GM18951 (cell line): ENCODE measurements at regions not wholly inside any gene's neighbourhood (a gene's known extent, or its start where the extent isn't known, plus 50 kb on each side); places are given as distances from the start of the nearest gene placed in this dataset.

Experiments
- POLR2A ChIP-seq: IDR thresholded peaks from 4 replicates; pipeline ENCODE4 v1.6.1; 2011; ENCODE audit warnings: mild to moderate bottlenecking; ENCODE audit not compliant: insufficient read length, insufficient read depth; ENCODE audit errors: extremely low read depth
- in situ Hi-C: fragments of 300-500 bp; cut with MboI; formaldehyde crosslinking; loops from one replicate; pipeline ENCODE4 v1.12.0; 2022; ENCODE audit warnings: low sequenced_read_pairs, mixed read lengths, inconsistent platforms; ENCODE audit not compliant: unreplicated experiment

GRCh38 chr16:52976539-52977167 is 76.0 kb downstream of the CHD9NB start:
- no peak for TF ChIP-seq POLR2A
- in situ Hi-C loops = no loop called here

DNA sequence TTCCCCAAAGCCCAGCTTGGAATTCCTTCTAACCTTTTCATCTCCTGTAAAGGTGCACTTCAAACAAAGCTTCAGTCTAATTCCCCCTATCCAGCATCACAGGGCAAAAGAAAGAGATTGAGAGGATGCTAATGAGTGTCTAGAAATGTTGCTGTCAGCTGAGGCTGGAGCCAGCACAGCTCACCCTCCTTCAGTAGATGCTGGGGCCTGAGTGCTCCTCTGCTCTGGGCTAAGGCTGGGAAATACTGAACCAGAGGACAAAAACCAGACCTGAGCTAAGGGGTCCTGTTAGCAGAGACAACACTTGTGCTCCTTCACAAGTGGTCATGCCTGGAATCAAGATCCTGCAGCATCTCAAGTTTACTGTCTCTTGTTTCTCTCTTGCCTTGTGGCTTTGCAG is 85.0 kb downstream of the CHD9NB start:
- in situ Hi-C loops = no loop called here
- TF ChIP-seq POLR2A = no peak

- no peak for TF ChIP-seq POLR2A
- in situ Hi-C loops = no loop called here
Measured at GRCh38 chr16:52964290-52964689, 88.4 kb downstream of the CHD9NB start.

DNA sequence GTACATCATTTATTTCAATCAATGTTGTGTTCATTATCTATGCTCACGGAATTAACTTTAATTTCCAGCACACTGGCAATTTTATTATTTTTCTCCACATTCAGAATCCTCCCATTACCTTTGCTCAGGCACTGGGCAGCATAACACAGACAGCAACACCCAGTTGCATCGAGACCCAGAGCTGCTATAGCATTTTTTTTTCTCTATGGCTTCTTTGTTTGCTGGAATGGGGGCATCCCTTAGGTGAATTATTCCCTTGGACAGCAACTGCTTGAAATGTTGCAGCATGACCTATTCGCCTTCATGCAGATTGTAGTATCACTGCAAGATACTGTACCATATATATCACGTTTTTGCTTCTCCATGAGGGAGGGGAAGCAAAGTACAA is 88.8 kb downstream of the CHD9NB start:
- in situ Hi-C loops = no loop called here
- TF ChIP-seq POLR2A = no peak

DNA sequence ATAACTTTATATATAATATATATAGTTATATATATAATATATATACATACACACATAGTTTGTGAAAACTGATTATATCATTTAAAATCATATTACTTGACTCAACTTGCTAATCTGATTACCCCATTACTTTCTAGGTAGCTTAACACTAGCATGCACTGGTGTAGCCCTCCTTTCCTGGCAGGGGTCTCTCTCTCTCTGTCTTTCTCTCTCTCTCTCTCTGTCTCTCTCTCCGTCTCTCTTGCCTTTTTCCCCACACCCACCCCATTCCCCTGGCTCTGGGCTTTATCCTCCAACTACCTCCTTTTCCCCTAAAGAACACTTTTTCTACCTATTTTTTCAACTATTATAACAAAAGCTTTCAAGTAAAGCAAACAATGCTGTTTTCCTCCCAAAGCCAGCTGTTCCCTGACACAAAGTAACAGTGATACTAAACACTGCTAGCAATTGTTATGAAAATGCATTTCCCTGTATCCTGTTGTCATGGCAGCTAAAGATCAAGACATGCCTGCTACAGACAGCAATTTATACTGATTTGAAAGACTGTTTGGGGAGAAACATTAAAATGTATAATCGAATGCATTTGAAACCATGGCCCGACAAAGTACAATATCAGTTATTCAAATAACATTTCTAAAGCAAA is 89.4 kb downstream of the CHD9NB start:
- no peak for TF ChIP-seq POLR2A
- in situ Hi-C loops = no loop called here

- in situ Hi-C loops = no loop called here
- TF ChIP-seq POLR2A = no peak
Measured at GRCh38 chr16:52958951-52959350, 93.7 kb downstream of the CHD9NB start.

GRCh38 chr16:52957199-52957598 is 95.5 kb downstream of the CHD9NB start:
- no peak for TF ChIP-seq POLR2A
- in situ Hi-C loops = no loop called here

GRCh38 chr16:52956044-52956443 is 96.7 kb downstream of the CHD9NB start:
- in situ Hi-C loops = no loop called here

GRCh38 chr16:52953215-52953614 is 99.5 kb downstream of the CHD9NB start:
- no peak for TF ChIP-seq POLR2A
- in situ Hi-C loops = no loop called here

More at GRCh38 chr16:52956044-52956443, 96.7 kb downstream of the CHD9NB start:
- no peak for TF ChIP-seq POLR2A

DNA sequence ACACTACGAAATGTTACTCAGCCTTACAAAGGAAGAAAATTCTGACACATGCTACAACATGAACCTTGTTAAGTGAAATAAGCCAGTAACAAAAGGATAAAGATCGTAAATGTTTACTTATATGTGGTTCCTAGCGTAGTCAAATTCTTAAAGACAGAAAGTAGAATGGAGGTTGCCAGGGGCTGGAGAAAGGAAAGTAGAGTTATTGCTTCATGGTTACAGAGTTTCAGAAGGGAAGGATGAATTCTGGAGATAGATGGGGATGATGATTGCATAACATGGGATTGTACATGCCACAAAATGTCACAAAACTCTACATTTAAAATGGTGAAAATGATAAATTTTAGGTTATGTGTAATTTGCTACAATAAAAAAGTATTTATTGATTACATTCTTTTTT is 103.8 kb downstream of the CHD9NB start:
- in situ Hi-C loops = no loop called here
- no peak for TF ChIP-seq POLR2A

GRCh38 chr16:52932321-52932720 is 120.4 kb downstream of the CHD9NB start:
- no peak for TF ChIP-seq POLR2A
- in situ Hi-C loops = no loop called here

DNA sequence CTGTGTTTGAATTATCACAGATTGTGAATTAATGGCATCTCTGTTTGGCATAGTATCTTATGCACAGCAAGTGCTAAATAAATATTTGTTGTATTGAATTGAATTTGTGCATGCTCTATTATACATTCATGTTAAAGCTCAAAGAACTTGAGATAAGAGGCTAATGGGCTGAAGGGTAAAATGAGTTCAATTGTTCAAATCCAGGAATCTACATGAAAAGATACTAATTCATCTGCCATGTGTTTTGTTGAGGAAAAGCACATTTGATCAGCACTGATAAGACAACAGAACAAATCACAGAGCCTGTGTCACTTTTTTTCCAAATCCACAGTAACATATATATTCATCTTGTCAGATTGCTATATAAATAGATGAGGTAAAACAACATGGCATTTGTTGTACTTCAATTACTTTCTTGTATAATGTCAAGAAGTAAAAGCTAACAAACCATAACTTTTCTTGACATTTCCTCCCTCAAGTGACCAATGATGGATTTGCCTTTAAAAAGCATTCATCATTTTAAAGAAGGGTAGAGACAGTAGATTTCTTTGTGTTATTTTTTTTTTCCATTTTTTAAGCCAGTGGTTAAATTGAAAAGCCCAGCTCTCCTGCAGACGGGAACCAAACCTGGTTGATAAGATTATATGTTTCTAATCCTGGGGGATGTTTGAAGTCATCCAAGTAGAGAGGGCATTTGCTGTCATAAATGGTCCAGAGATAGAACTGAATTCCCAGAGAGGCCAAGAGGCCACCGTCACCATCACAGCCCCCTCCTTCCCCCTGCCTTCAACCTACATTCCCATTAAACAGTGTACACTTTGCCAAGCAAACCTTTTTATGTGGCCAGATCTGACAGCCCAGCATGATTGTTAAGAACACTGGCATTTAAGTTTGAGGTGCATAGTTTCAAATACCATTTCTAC is 123.0 kb downstream of the CHD9NB start:
- no peak for TF ChIP-seq POLR2A

GRCh38 chr16:52928955-52929354 is 123.7 kb downstream of the CHD9NB start:
- TF ChIP-seq POLR2A = no peak
- in situ Hi-C loops = no loop called here

More for the DNA sequence above, 123.0 kb downstream of the CHD9NB start:
- in situ Hi-C loops = no loop called here
